HG03139 (cell line): ENCODE measurements at regions not wholly inside any gene's neighbourhood (a gene's known extent, or its start where the extent isn't known, plus 50 kb on each side); places are given as distances from the start of the nearest gene placed in this dataset.

Source experiments
- ATAC-seq: cut with Tn5 transposase; IDR thresholded peaks from one replicate; pipeline ENCODE4 v1.9.1; 2021; ENCODE audit not compliant: unreplicated experiment

DNA sequence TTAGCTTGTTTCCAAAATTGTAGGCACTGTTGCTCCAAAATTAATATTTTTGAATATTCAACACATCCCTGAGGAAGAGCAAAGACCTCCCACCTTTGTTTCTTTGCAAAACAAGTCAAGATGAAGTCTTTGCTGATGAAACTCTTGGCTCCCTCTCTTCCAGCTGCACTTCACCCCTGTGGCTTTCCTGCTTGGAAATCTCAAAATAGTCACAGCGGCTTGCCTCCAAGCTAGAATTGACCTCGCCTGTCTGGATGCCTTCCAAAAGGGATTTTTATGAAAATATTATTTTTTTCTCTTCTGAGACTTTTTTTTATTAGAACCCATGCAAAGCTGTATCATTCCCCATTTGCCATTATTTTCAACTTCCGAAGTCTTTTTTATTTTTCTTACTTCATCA, 71.1 kb upstream of the MROH9 start:
- no peak for ATAC-seq

DNA sequence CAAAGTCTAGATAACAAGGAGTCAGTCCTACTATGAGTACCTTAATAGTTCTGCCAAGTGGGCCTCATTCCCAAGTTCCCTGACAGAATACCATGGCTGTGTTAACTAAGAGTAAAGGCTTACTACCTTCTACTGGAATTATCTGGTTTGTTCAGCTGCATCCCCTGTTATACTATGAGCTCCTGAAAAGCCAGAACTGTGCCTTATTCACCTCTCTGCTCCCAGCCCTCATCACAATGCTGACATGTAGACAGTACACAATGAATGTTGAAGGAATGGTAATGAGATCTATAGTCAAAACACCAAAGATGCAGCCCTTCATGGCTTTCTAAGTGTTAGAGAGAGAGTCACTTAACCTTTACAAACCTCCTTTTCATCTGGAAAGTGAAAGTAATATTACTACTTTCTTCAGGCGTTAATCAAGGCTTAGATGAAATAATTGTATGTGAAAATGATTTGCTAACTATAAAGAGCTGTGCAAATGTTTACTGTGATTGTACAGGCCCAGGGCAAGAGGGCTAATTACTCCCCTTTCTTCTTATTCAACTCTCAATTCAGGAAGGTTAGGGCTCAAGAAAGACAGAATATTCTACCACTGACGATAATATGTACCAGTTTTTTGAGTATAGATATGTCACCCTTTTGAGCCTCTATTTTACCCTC, 70.3 kb upstream of the MROH9 start:
- ATAC-seq, result no peak

DNA sequence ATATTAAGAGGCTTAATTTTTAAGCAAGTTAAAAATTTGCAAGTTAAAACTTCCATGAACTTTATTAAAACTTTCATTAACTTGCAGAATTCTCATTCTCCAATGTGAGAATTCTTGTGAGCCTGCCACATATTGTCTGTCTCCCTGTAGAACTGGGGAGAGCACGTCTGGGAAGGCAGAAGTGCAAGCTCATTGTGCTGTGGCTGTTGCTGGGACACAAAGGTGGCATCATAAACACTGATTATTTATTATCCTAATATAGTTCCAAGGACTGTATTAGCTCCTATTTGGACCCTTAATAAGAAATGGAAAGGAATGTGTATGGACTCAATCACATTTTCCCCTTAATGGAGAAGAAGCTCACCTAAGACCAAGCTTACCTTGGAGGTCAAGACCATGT, 68.7 kb upstream of the MROH9 start:
- no peak for ATAC-seq

DNA sequence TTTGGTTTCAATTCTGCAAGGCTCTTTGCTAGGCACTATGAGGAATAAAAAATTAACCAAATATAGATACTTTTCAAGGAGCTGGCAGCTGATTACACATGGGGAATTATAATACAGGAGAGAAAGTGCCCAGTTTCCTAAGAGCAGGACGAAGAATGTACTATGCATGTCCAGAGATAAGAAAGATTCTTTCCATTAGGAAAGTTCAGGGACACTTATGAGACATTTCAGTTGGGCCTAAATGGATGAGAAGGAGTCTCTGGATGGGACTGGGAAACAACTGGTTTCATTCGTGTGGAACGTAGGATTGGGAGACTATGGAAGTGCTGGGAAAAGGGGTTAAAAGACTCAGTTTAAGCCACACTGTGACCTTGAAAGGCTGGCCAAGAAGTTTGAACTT, 63.5 kb upstream of the MROH9 start:
- no peak for ATAC-seq

- ATAC-seq, result peak; percentile 63
Observed at GRCh38 chr1:170872663-170873062, 62.7 kb upstream of the MROH9 start.

DNA sequence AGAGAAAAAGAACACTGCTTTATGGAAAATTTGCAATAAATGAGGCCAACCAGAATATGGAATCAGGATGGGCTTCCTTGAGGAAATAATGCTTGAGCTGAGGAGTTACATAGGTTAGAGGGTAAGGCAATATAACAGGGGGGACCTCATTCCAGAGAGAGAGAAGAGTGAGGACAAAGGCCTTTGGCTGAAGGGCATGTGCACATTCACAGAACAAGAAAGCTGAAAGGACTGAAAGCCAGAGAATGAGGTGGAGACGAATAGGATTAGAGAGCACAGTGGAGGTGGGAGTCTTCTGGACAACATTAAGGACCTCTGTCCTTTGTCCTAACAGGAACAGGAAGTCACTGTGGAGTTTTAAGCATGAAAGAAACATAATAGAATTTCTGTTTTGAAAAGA, 60.7 kb upstream of the MROH9 start:
- no peak for ATAC-seq

DNA sequence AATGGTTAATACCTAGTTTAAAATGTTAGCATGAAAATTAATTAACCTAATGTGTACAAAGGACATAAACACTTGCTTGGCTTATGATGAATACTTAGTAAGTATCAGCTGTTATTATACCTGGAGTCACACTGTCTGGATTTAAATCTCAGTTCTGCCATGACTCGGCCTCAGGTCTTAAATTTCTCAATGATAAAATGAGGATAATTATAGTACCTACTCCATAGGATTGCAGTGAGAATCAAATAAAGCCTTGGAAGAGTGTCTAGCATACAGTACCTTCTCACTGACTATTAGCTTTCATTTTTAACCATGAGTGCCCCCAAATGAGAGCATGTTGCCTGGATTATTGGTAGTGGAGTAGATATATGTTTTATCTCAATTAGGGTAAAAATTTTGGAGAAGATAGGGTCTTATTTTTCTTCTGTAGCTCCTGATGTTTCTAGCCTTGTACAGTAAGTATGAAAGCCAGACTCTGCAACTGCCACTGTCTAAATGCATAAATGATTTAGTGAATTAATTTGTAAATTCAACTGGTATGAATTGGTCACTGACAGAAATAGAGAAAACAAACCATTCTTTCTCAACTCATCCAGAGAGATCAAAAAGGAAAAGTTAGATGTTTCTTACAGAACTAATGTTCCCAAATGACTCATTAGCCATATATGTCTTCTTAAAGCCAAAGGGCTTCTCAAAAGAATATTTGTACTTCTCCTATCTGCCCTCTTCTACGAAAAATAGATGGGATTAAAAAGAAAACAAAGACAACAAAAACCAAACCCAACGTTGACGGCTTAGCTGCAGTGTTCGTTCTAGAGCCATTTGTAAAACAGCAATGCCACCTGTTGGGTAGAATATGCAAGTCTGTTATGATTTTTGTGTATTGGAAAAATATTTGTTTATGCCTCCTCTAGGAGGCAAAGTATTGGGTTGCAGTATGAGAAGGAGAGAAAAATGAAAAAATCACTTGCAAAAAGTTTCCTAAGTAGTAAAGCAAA, 53.8 kb upstream of the MROH9 start:
- ATAC-seq, result no peak
